GM12864 (cell line): ENCODE measurements at regions not wholly inside any gene's neighbourhood (a gene's known extent, or its start where the extent isn't known, plus 50 kb on each side); places are given as distances from the start of the nearest gene placed in this dataset.

Experiments
- DNase-seq: peaks from one replicate; pipeline ENCODE4 v3.0.0-alpha.2; 2011; ENCODE audit warnings: low read depth
- H3K4me3 ChIP-seq: 2 replicates; pipeline ENCODE4 v1.5.1; 2011; ENCODE audit warnings: mild to moderate bottlenecking, low read depth, low read length, control low read depth
- CTCF ChIP-seq: IDR thresholded peaks from 2 replicates; pipeline ENCODE4 v1.5.1; 2011; ENCODE audit warnings: low read depth, mild to moderate bottlenecking, moderate library complexity, low read length, control low read depth, inconsistent platforms; ENCODE audit errors: missing control alignments

GRCh38 chr1:87834151-87834550 lies 505.5 kb downstream of the LMO4 start:
- TF ChIP-seq CTCF = no peak
- no peak for DNase-seq
- no peak overlapping the region for H3K4me3 ChIP-seq

DNA sequence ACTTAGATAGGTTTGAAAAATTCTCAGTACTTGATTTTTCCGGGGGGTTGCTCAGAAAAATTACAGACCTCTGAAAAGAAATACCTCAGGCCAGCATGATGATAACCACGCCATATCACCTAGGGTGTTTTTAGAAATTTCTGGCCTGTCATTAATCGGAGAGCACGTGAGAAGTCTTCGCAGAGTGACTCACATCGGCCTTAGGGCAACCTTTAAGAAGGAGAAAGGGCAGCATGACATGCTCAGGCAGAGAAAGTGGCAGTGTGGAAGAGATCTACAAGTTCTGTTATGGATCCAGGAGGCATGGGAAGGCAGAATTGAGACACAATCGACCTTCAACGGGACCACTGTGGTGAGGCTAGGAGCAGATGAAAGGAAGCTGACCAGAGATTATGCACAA lies 506.3 kb downstream of the LMO4 start:
- H3K4me3 ChIP-seq = no peak overlapping the region
- TF ChIP-seq CTCF = no peak
- DNase-seq = no peak

DNA sequence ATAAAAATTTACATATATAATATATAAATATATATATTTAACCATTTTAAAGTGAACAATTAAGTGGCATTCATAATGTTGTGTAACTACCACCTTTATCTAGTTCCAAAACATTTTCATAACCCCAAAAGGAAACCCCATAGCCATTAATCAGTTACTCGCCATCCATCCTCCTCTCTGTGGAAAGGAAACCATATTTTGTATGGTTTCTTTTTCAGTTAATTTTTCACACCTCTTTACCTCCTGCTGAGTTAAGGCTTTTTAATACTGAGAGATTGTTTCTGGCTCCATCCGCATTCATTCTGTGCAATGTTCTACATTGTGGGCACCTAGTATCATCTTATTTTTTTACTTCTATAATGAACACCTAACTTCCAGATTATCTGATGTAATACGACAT lies 512.1 kb downstream of the LMO4 start:
- TF ChIP-seq CTCF = no peak
- no peak overlapping the region for H3K4me3 ChIP-seq
- no peak for DNase-seq

DNA sequence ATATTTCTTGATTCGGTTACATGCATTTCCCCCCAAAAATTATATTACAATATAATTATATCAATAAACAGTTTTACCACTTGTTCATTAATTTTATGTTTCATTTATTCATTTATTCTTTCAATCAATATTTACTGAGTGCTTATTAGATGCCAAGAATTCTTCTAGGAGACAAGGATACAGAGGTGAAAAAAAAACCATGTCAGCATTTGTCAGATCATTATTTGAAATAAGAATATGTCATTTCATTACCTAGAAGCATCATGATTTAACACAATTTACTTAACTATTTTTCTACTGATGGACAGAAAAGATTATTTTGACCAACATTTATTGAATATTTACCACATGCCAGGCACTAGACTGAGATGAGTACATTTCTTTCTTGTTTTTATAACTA lies 512.7 kb downstream of the LMO4 start:
- no peak for TF ChIP-seq CTCF
- H3K4me3 ChIP-seq = no peak overlapping the region
- DNase-seq = no peak

GRCh38 chr1:87842156-87842555 lies 513.5 kb downstream of the LMO4 start:
- TF ChIP-seq CTCF = no peak
- DNase-seq = no peak
- no peak overlapping the region for H3K4me3 ChIP-seq

DNA sequence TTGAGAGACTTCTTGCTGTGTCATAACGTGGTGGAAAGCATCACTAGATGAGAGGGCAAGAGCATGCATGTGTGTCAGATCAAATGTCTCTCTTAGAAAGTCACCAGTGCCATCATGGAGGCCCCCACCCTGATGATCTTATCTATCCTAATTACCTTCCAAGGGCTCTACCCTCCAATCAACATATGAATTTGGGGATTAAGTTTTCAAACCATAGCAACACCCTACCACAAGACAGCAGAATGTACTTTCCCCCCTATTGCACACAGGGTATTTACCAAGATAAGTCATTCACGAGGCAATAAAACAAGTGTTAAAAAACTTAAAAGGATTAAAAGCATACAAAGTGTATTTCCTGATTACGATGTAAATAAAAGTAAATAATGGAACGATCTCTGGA lies 515.6 kb downstream of the LMO4 start:
- no peak overlapping the region for H3K4me3 ChIP-seq
- no peak for DNase-seq
- no peak for TF ChIP-seq CTCF

DNA sequence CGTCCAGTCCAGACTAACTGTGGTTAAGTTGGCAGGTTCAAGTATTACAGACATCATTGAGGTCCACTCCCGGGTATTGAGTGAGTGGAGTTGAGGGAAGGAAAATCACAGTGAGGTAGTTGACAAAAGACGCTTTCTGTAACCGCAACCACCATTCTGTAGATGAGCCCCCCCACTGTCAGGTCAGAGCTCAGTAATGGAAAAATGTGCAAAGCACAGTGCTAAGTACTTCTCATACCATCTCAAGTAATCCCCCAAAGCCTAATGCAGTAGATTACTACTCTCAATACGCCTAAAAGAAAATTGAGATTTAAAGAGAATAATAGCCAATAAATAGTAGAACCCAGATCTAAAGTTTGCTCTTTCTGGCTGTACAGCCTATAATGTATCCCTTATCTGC lies 522.8 kb downstream of the LMO4 start:
- no peak for DNase-seq
- no peak for TF ChIP-seq CTCF

More for the DNA sequence above, 522.8 kb downstream of the LMO4 start:
- H3K4me3 ChIP-seq = no peak overlapping the region
